Frontal cortex (tissue), 3 donors: ENCODE measurements at regions not wholly inside any gene's neighbourhood (a gene's known extent, or its start where the extent isn't known, plus 50 kb on each side); places are given as distances from the start of the nearest gene placed in this dataset.

ENCODE experiments used
- DNase-seq, 2 donors: peaks; one replicate each; pipeline ENCODE4 v3.0.0; 2012; ENCODE audit warnings: low spot score in 2 of 2
- FAIRE-seq: peaks from 2 replicates; lab custom pipeline; 2012; peaks lifted over from hg19 to GRCh38; lab: Jason Lieb, UNC
- donor health status: control.
- donor health status: control.
- donor health status: control.

DNA sequence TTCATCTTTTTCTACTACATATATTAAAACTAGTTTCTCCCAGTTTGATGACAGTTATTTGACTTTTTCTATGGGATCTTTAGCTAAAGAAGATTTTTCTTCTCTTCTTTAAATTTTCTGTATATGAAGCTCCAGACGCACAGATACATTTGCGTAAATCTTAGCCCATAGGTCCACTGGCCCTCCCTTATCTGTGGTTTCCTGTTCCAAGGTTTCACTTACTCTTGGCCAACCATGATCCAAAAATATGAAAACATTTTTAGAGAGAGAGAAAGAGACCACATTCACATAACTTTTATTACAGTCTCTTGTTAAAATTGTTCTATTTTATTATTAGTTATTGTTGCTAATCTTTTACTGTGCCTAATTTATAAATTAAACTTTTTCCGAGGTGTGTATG lies 270.2 kb upstream of the DAPK1 start:
- FAIRE-seq (no peak), DNase-seq (no peak)

DNA sequence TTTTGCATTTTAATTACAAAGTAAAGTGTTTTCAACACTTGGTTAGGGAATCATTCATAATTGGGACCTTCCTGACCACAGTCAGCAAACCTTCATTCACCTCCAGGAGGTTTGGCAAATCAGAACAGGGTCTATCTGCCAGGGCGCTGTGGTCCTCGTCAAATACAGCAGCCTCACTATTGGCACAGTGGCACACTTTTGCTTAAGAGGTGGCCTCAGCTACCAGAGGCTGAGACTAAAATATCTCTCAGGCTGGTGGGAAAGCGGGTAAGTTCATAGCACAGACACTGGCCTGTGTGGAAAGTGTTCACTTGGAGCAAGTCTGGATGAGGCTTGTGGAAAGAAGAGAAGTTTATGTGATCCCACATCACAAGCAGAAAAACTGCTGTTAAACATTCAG lies 268.6 kb upstream of the DAPK1 start:
- no peak for FAIRE-seq
- DNase-seq, result no peak

DNA sequence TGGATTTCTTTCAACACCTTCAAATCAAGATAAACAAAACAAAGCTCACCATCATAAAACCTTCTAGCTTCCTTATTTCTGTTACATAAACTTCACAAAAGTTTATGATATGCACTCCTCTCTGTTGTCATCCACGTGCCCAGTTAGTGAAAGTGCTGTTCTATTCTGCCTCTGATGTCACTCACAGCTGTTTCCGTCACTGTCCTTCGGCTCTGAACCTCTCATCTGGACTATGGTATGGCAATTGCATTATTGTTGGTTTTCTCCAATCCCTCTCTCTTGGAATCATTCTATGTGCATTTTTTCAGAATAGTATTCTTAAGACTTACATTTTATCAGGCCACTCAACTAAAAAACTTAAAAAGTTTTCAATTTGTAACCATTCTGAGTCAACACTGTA lies 264.2 kb upstream of the DAPK1 start:
- FAIRE-seq, result no peak
- no peak for DNase-seq

DNA sequence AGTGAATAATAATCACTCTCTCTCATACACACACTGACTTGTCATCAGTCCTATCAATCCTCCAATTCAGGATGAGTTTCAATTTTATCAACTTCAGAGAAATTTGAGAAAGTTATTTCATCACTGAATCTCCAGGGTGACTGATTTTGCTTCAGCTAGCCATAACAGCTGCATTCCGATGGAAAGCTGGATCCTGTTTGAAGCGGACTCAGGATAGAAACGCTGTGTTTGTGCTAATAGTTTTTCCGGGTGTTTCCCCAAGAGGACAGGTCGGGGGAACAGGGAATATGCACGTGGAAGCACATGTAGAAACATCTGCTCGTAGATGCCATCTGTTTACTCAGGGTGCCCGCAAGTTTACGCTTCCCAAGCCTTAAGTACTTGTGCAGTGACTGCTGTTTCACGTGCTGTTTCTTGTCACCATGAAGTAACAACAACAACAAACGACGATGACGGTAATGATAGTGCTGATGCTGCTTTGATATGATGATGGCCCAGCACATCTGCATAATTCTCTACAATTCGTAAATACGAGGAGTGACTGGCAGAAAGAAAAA lies 263.7 kb upstream of the DAPK1 start:
- FAIRE-seq, result no peak
- no peak for DNase-seq

DNA sequence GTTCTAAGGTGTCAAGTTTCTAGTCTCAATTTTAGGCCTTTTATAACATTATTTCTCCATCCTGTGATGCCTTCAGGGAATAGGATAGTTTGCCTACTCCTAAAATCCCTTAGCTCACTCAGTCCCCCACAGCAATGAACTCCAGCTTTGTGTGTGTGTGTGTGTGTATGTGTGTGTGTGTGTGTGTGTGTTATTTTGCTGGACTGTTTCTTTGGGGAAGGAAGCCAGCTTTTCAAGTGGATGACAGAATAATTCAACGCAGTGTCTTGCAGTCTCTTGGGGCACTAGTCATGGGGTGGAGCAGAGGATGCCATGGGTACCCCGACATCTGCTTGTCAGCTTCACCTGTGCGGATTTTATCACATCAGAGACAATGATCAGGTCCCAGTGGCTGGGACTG lies 262.8 kb upstream of the DAPK1 start:
- DNase-seq (no peak), FAIRE-seq (no peak)

DNA sequence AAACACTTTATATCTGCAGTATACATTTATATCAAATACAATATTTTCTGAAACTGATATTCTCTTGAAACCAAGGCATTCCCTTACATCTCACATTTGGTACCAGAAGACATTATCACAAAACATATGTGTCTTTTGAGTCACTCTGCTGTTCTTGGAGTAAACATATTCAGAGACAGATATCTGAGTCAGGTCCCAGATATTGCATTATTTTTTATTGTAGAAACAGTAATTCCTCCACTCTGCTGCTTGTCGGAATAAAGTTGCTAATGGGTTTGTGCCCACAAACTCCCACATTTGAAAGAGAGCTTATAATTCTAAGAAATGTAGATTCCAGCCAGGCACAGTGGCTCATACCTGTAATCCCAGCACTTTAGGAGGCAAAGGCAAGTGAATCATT lies 261.1 kb upstream of the DAPK1 start:
- no peak for DNase-seq
- no peak for FAIRE-seq

DNA sequence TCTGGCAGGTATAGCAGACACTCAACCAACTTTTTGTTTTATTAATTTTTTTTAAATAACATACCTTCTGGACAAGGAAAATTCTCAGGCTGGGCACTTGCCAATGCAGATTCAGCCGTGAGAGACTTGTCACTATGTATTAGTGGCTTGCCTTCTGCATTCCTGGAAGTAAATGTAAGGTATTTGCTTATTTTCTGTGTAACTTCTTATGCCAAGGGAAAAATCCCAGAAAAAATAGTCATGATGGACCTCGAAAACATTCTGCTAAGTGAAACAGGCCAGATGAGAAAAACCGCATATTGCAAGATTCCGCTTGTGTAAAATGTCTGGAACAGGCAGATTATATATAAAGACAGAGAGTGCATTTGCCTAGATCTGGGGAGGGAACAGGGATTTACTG lies 260.3 kb upstream of the DAPK1 start:
- DNase-seq, result no peak
- no peak for FAIRE-seq

DNA sequence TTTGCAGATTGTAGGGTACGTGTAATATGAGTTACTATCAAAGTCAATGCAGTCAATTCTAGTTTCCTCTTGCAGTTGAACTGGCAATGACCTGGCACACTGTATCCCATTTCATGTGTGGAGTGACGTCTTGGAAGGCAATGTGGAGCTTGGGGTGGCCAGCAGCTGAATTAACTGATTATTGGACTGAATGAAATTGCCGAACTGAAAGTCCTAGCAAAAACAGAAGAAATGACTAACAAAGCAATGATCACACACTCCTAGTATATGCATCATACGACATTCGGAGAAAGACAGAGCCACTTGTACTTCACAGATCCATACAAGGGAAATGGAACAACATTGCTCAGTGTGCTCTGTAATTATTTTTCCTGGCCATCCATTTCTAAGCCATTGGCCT lies 259.1 kb upstream of the DAPK1 start:
- DNase-seq (no peak), FAIRE-seq (no peak)

DNA sequence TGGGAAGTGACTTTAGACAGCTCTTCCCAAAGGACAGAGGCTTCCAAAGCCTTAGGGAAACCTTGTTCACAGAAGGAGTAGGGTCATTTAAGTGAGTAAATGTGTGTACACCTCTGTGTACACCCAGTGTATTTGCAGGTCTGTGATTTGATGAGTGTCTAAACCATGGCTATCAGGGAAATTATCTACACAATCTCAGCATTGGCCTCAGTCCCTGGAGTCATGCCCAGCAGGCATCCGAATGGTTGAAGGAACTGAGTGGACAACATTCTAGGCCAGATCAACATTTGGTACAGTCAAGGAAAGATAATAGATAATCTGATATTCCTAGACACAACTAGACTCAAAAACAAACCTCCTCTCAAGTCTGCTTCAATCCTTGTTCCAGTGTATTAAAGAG lies 258.4 kb upstream of the DAPK1 start:
- FAIRE-seq, result no peak

DNA sequence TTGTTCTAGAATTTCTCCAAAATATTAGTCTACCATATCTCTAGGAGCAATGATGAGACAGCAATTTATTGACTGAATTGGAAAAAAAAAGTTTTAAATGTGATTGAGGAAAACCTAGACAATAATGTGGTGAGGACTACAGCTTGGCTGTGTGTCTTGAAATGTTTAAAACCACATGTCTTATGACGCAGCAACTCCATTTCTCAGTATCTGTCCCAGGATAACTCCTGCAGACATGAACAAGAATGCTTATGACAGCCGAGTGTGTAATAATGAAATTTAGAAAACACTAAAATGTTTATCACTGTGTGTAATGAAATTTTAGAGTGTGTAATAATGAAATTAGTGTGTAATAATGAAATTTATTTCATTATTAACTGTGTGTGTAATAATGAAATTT lies 254.1 kb upstream of the DAPK1 start:
- no peak for FAIRE-seq
- DNase-seq, result no peak

More for the DNA sequence above, 258.4 kb upstream of the DAPK1 start:
- DNase-seq, result no peak

DNA sequence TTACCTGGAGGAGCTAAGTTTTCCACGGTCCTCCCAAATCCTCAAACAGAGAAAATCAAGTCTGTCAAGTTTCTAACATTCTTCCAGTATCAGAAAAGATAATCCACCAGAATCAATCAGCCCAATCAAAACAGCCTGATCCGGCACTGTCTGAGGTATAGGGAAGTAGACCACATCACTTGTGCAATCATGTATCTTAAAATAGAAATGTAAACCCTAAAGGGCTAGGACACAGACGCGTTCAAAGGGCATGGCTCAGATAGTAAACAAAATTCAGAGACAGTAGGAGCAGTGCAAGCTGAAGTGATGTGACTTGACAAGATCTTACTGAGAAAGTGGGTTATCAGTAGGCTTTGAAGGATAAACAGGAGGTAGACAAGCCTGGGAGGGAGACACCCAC lies 252.4 kb upstream of the DAPK1 start:
- FAIRE-seq (no peak), DNase-seq (no peak)

DNA sequence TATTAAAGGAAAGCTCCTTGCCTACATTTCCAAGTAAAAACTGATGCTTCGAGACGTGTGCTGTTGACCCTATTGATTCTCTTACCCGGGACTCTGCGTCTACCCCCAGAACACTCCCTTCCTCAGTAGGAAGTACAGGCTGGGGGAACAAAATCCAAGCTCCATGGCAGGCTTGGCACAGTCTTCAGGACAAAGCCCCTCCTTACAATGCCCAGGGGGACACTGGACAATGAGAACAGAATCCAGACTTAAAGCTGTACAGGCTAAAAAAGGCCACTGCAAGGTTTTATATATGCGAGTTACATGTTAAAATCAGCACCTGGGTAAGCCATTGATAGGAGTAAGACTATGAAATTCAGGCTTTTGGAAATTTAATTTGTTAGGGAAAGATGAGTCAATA lies 250.6 kb upstream of the DAPK1 start:
- DNase-seq (no peak), FAIRE-seq (no peak)

DNA sequence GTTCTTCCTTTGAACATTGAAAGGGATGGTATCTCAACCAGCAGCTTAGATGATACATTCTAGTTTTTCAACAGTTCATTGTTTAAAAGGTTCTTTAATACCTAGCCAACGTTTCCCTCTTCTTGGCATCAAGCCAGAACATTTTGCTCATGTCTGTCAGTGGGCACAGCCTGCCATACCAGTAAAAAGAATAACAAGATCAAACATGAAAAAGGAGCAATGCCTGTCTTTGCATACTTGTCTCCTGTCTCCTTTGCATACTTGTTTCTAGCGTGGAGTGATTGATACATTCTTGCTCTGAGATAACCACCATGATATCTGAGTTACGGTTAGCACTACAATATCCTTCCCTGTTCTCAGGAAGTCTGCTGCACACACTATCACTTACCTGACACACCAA lies 248.6 kb upstream of the DAPK1 start:
- no peak for FAIRE-seq

DNA sequence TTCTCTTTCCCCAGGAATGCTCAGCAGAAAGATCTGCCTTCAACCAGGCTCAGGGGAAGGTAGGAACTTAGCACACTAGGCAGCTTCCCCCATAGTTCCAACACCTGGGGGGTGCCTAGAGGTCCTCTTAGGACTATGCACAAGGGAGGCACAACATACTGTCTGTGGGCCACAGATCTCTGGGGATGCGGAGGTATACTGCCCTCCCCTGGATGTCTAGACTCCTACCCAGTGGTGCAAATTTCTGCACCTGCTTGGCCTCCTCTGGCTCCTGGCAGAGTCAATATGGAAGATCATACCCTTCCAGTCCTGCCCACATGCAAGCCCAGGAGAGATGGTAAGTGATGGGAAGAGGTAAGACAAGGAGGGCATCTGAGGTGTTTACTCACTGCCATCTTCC lies 247.5 kb upstream of the DAPK1 start:
- DNase-seq, result no peak
- FAIRE-seq, result no peak

More for the DNA sequence above, 248.6 kb upstream of the DAPK1 start:
- DNase-seq, result no peak

DNA sequence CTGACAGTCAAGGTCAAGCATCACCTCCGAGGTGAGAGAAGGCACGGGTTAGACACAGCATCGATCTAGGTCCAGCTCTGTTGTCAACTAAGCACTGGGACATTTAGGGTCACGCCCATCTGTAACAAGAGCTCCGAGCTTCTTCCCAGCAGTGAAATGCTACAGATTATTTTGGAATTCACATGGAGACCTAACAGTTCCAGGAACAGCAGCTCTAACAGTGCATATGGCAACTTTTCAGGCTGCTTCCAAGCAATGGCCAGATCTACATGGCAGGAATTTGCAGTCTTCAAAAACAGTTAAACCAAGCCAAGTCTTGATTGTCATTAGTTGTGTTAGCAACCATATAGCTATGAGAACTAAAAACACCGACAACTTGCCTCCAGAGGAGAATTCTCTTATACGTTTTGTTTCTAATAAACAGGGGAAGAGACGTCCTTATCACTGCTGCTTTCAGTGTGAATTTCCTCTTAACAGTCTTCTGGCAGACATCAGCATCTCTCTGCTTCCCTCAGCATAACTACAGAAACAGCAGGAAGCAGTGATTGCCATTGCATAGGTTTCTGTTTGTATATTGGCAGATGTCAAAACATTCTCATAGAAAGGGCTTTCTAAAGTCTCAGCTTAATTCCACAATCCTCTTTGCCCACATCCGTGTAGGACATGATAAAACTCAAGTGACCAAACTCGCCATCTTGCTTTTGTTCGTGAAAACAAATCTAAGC lies 242.1 kb upstream of the DAPK1 start:
- no peak for DNase-seq
- no peak for FAIRE-seq

DNA sequence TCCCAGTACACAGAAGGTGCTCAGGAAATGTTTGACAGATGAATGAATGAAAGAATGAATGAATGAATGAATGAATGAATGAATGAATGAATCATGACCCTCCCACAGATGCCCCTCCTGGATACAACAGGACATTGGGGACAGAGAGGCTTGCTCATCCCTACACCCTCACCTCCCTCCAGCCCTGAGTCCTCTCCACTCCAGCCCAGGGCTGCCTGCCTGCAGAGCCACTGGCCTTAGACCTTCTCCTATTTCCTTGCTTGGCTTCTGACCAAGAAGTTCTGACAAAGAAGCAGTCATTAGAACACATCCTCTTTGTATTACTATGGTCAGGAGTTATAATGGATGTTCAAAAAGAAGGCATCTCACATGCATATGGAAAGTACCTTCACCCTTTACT lies 240.7 kb upstream of the DAPK1 start:
- FAIRE-seq (no peak), DNase-seq (no peak)

DNA sequence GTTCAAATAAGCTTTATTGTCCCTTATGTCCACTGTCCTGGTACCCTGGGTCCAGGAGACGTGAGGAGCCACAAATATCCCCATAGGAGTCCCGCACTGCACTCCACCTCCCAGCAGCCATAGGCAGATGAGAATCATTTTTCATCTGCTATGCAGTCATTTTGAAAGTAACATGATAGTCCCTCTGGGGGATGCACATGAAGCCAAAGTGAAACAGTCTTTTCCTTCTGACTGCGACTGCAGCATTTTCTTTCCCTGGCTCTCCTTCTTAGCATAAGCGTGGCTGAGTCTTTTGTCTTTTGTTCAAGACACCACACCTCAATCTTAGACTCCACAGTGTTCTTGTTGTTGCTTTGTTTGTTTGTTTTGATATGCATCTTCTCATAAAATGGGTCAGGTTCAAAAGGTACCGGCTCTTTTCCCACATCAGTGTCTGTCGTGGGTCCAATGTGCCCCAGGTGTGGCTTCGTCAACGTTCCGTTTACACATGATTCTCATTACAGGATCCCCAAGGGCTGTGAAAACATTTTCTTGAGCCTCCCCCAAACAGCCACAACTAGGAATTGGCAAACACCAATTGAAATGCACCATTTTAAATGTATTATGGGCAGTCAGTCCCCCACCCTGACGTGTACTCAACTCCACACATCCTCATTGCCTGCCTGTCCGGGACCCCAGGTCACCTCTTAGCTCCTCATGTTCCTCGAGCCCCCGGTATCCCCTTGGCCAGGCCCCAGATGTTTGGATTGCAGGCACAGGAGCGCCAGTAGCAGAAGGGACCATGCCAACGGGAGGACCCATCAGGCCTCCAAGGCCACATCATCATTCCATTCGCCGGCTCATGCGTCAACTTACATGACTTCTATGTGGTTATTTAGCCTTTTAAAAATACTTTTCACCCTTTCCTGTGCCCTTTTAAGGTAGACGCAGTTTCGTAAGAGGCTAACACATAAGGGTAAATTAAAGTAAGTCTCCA lies 237.8 kb upstream of the DAPK1 start:
- no peak for FAIRE-seq
- DNase-seq, result no peak

DNA sequence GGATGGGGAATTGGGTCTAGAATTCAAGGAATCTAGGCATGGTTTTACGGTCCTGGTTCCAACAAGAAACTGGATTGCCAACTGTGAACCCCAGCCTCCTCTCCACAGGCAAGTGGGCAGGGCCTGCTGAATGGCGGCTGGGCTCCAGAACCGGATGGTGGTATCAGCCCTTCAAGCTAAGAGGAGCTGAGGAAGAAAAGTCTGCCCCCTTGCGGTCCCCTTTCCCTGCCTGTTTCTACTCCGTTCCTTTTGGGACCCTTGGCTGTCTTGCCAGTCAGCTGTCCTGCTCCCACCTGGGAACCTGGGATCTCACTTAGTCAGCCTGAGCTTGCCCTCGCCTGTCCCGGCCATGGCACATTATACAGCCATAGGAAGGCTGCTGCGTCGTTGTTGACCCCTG lies 234.4 kb upstream of the DAPK1 start:
- FAIRE-seq (no peak), DNase-seq (no peak)

DNA sequence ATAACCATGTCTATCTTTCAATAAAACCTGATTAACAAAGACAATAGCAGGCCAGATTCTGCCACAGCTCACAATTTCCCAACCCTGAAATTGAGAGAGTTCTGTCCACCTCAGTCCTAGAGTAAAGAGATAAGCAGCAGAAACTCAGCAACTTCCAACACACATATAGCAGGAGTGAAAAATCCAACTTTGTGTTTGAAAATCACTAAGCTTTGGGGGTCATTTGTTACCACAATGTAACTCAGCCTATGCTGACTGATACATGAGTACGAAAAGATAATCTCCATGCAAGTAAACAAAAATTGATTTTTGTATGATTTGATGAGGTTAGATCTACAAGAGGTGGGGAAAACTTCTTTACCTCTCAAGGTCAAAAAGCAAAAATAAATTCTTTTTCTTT lies 231.0 kb upstream of the DAPK1 start:
- no peak for DNase-seq
- no peak for FAIRE-seq

DNA sequence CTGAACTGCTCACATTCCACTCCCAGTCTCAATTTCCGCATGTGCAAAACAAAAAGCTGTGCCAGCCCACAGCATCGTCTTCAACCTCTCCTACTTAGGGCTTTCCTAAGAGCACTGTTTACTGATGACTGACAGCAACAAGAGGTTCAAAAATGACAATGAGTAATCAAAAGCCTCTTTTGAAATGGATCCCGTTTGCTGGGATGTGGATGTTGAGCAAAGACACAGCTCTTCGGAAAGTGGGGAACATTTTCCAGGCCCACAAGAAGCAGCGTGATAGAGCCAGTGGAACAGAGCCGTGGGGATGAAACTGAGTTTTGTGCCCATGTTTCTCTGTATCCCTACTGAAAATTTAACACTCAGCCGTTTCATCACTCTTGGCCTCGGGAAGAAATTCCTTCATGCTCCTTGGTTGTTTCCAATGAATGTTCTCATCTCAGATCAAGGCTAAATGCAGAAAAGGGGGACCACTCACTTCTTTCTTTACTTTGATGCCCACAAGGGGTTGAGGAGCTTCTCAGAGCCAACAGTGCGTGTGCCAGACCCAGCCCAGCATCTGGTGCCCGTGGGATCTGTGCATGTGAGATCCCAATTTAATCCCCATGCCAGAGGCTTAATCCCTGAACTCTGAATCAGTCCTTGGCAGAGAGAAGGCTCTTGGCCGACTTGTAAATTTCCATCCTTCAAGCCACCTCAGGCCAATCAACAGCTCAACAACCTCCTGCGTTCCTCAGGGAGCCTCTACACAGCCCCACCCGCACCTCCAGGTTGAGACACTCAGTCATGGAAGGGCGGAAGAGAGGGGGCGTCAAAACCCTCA lies 230.2 kb upstream of the DAPK1 start:
- FAIRE-seq, result no peak
- no peak for DNase-seq
